Ovary (tissue), 7 donors: ENCODE measurements at regions not wholly inside any gene's neighbourhood (a gene's known extent, or its start where the extent isn't known, plus 50 kb on each side); places are given as distances from the start of the nearest gene placed in this dataset.

Experiments used
- DNase-seq, 5 donors: peaks; one replicate each; pipeline ENCODE4 v3.0.0-alpha.2; 2019 to 2020
- H3K27ac ChIP-seq, 2 donors: fragments of 200-600 bp; one replicate each; pipeline versions ENCODE4 v1.5.1 to v1.8.0; 2019 to 2022
- H3K27me3 ChIP-seq: fragments of 200-600 bp; one replicate; pipeline ENCODE4 v1.8.0; 2022
- H3K36me3 ChIP-seq: fragments of 200-600 bp; sonication (generic); one replicate; pipeline ENCODE4 v1.5.1; 2019
- H3K4me1 ChIP-seq: one replicate; pipeline ENCODE4 v1.8.1; 2013; ENCODE audit warnings: mild to moderate bottlenecking, moderate library complexity; ENCODE audit not compliant: insufficient read depth
- H3K4me3 ChIP-seq: fragments of 200-600 bp; sonication (generic); one replicate; pipeline ENCODE4 v1.5.1; 2017
- H3K9me3 ChIP-seq, 2 donors: fragments of 200-600 bp in 1 of 2; sonication (generic) in 1 of 2; one replicate each; pipeline versions ENCODE4 v1.5.1 to v1.8.1; 2013 to 2019; ENCODE audit warnings: mild to moderate bottlenecking in 1 of 2, moderate library complexity in 1 of 2
- CTCF ChIP-seq, 3 donors: fragments of 450-650 bp in 2 of 3; fragments of 200-600 bp in 1 of 3; IDR thresholded peaks; one replicate each; pipeline versions ENCODE4 v1.5.1 to v1.8.0; 2016 to 2022; ENCODE audit warnings: antibody characterized with exemption in 3 of 3, mild to moderate bottlenecking in 1 of 3
- EP300 ChIP-seq: sonication (generic); formaldehyde crosslinking; IDR thresholded peaks from one replicate; pipeline ENCODE4 v1.6.1; 2017; ENCODE audit warnings: antibody characterized with exemption
- POLR2A ChIP-seq: fragments of 450-650 bp; IDR thresholded peaks from one replicate; pipeline ENCODE4 v1.6.1; 2017; ENCODE audit warnings: antibody characterized with exemption, mild to moderate bottlenecking, moderate library complexity
- WGBS, 3 donors: extraction: QIAGEN DNeasy Blood & Tissue Kit in 1 of 3; methylation state at CpG; one replicate each; pipeline versions ENCODE4 v1.1.5 to v1.1.7; 2013 to 2017; 5-methylcytosine and 5-hydroxymethylcytosine counted together
- intact Hi-C, 4 donors: fragments of 100-400 bp; cut with DNase I; formaldehyde crosslinking; loops; one replicate each; pipeline versions ENCODE4 v1.11.0 to v1.15.1; 2022 to 2023
- donor health status: DM: no; HTN: no; CAD: no; lungs with moderate emphysema.
- donor health status: DM: no; HTN: no; CAD: no.
- donor health status: Bipolar disorder and iron deficiency.
- donor health status: DM: no; HTN: no; CAD: no.
- donor health status: DM: yes; HTN: yes; CAD: no.

DNA sequence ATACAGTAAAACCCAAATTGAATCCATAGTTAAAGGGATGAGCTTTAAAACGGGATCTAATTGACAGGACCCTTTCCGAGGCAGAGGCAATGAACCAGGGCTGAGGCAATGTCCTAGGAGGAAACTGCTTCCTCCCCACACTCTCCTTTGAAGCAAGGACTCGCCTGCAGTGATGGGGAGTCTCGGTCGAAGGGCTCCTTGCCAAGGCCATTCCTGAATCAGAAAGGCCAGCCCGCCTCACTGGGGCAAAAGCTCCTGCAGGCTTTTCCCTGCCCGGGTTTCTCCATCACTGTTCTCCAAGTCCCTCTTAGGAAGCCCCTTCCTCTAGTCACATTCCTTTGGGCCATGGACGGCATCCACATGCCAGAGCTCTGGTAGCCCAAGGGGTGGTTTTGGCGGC, 132.0 kb downstream of the RBFOX3 start:
- 35 to 46% (median 38%) methylated on average over 9 of the region's 9 CpGs for WGBS, 3 donors

DNA sequence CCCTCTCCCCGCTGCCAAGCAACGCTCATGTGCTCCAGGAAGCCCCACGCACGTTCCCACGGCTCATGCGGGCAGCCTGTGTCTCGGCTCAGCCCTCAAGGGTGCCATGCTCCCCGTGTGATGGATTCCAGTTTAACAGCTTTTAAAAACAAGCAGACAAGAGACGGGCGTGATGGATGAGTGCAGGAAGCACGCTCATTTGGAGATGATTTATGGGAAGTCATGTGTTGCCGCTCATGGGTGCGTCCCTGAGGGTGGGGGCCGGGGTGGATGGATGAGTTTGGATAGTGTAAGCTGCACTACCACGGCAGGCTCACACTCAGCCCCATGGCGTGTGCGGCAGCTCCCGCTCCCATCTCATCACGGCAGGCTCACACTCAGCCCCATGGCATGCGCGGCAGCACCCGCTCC, 132.8 kb downstream of the RBFOX3 start:
- Histone ChIP-seq H3K36me3 (no peaks in the 10 kb centered on the region), H3K4me1 (peaks cover 2% of the 10 kb centered on the region), H3K27me3 (no peaks in the 10 kb centered on the region), H3K9me3 (no peaks in the 10 kb centered on the region), H3K4me3 (no peak overlapping the region), H3K27ac (no peak overlapping the region)
- no peak for DNase-seq
- intact Hi-C loops: no loop called here
- TF ChIP-seq POLR2A (no peak), EP300 (no peak), CTCF (IDR thresholded peaks at IDR 0.05) (no peak)
- WGBS, 3 donors: 58 to 67% (median 59%) methylated on average over 22 of the region's 22 CpGs

More for the DNA sequence above, 132.0 kb downstream of the RBFOX3 start:
- DNase-seq: no peak
- Histone ChIP-seq H3K4me1 (no peaks in the 10 kb centered on the region), H3K9me3 (no peaks in the 10 kb centered on the region), H3K27me3 (no peaks in the 10 kb centered on the region), H3K36me3 (no peaks in the 10 kb centered on the region), H3K4me3 (no peak overlapping the region), H3K27ac (no peak overlapping the region)
- intact Hi-C loops: no loop called here
- no peak for TF ChIP-seq EP300
- no peak for TF ChIP-seq POLR2A
- TF ChIP-seq CTCF (IDR thresholded peaks at IDR 0.05): no peak

DNA sequence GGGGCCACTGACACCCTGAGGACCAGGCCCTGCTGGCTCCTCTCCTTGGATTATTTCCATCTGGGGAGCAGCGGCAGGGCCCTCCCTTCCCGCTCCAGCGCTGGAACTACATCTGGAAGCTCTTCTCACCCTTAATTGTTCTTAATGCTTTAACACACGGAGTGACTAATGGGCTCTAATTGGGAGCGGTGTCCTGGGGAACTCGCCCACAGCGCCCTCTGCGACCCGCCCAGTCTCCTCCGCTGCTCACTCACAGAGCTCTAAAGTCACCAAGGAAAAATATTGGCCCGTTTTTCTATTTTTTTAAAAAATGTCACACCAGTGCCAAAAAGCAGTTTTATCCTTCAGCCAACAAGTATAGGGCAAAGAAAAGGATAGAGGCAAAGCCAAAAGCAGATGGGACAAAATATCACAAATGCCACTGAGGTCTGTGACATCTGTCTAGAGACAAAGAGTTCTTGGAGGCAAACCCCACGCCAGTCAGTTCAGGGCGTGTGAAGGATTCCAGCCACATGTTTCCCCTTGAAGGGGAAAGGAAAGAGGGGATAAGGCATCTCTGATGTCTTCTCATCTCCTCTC, 134.7 kb downstream of the RBFOX3 start:
- WGBS, 3 donors: 63 to 72% (median 68%) methylated on average over 13 of the region's 13 CpGs
- H3K9me3 ChIP-seq: no peaks in the 10 kb centered on the region
- H3K27ac ChIP-seq: no peak overlapping the region
- H3K36me3 ChIP-seq: no peaks in the 10 kb centered on the region
- intact Hi-C loops: no loop called here
- no peak for DNase-seq
- no peak overlapping the region for H3K4me3 ChIP-seq
- H3K27me3 ChIP-seq: no peaks in the 10 kb centered on the region
- peaks cover 2% of the 10 kb centered on the region for H3K4me1 ChIP-seq
- TF ChIP-seq EP300: no peak
- TF ChIP-seq POLR2A: no peak
- TF ChIP-seq CTCF (IDR thresholded peaks at IDR 0.05): no peak

- intact Hi-C loops: no loop called here
- Histone ChIP-seq H3K36me3 (no peaks in the 10 kb centered on the region), H3K4me1 (peaks cover 2% of the 10 kb centered on the region), H3K4me3 (no peak overlapping the region), H3K27me3 (no peaks in the 10 kb centered on the region), H3K27ac (no peak overlapping the region), H3K9me3 (no peaks in the 10 kb centered on the region)
- TF ChIP-seq POLR2A (no peak), EP300 (no peak), CTCF (IDR thresholded peaks at IDR 0.05) (no peak)
- DNase-seq: no peak
- 40 to 47% (median 41%) methylated on average over 12 of the region's 12 CpGs for WGBS, 3 donors
These were observed 136.9 kb downstream of the RBFOX3 start for GRCh38 chr17:79473876-79474440.
